ENCODE measurements at regions not wholly inside any gene's neighbourhood (a gene's known extent, or its start where the extent isn't known, plus 50 kb on each side); places are given as distances from the start of the nearest gene placed in this dataset.

GRCh38 chr5:109483395-109483971 lies 73.7 kb upstream of the PJA2 start:
- no peak for DNase-seq
- no peaks in the 10 kb centered on the region for H3K36me3 ChIP-seq
- intact Hi-C loops (cut with DNase I; ENCODE audit: low total_unique reads) (no loop called here), in situ Hi-C loops (cut with MboI; ENCODE audit: low pct_ligation_motif_present in 1 of 4, low pct_unique_long_range_greater_than_20kb in 1 of 4, low sequenced_read_pairs in 3 of 4) (no loop called here)
- WGBS, 2 donors (ENCODE audit: low coverage in 1 of 2), result 25 to 30% methylated on average over 2 of the region's 2 CpGs
- TF ChIP-seq CTCF (IDR thresholded peaks at IDR 0.05) (no peak), POLR2A (IDR thresholded peaks at IDR 0.05) (no peak), POLR2AphosphoS5 (IDR thresholded peaks at IDR 0.05) (no peak), EP300 (IDR thresholded peaks at IDR 0.05; ENCODE audit: low read depth) (no peak)
- H3K4me1 ChIP-seq, result peaks cover 9 to 27% (median 13%) of the 10 kb centered on the region in 4 donors
- H3K27ac ChIP-seq, result no peak overlapping the region
- no peaks in the 10 kb centered on the region for H3K27me3 ChIP-seq
- no peak overlapping the region for H3K4me3 ChIP-seq
- peaks cover 0 to 3% of the 10 kb centered on the region in 2 donors for H3K9me3 ChIP-seq

GRCh38 chr5:109482748-109483147 lies 73.0 kb upstream of the PJA2 start:
- Histone ChIP-seq H3K4me3 (no peak overlapping the region), H3K27me3 (no peaks in the 10 kb centered on the region), H3K27ac (no peak overlapping the region), H3K36me3 (no peaks in the 10 kb centered on the region), H3K9me3 (peaks cover 0 to 3% of the 10 kb centered on the region in 2 donors), H3K4me1 (peaks cover 9 to 27% (median 13%) of the 10 kb centered on the region in 4 donors)
- intact Hi-C loops (cut with DNase I; ENCODE audit: low total_unique reads) (no loop called here), in situ Hi-C loops (cut with MboI; ENCODE audit: low pct_ligation_motif_present in 1 of 4, low pct_unique_long_range_greater_than_20kb in 1 of 4, low sequenced_read_pairs in 3 of 4) (no loop called here)
- TF ChIP-seq POLR2AphosphoS5 (IDR thresholded peaks at IDR 0.05) (no peak), EP300 (IDR thresholded peaks at IDR 0.05; ENCODE audit: low read depth) (no peak), CTCF (IDR thresholded peaks at IDR 0.05) (no peak)
- 69 to 73% methylated on average over 3 to 5 of the region's 5 CpGs for WGBS, 2 donors (ENCODE audit: low coverage in 1 of 2)
- no peak for DNase-seq

GRCh38 chr5:109479260-109479860 lies 69.6 kb upstream of the PJA2 start:
- 95 to 96% methylated on average over 2 of the region's 2 CpGs for WGBS, 2 donors (ENCODE audit: low coverage in 1 of 2)
- in situ Hi-C loops (cut with MboI; ENCODE audit: low pct_ligation_motif_present in 1 of 4, low pct_unique_long_range_greater_than_20kb in 1 of 4, low sequenced_read_pairs in 3 of 4), result no loop called here
- TF ChIP-seq CTCF (IDR thresholded peaks at IDR 0.05) (peak; percentile 26 to 34 (median 31)), POLR2AphosphoS5 (IDR thresholded peaks at IDR 0.05) (no peak)

GRCh38 chr5:109478830-109479229 lies 69.1 kb upstream of the PJA2 start:
- in situ Hi-C loops (cut with MboI; ENCODE audit: low pct_ligation_motif_present in 1 of 4, low pct_unique_long_range_greater_than_20kb in 1 of 4, low sequenced_read_pairs in 3 of 4), result no loop called here
- TF ChIP-seq CTCF (IDR thresholded peaks at IDR 0.05) (no peak), POLR2AphosphoS5 (IDR thresholded peaks at IDR 0.05) (no peak), EP300 (IDR thresholded peaks at IDR 0.05; ENCODE audit: low read depth) (no peak), POLR2A (IDR thresholded peaks at IDR 0.05) (no peak)
- intact Hi-C loops (cut with DNase I; ENCODE audit: low total_unique reads), result no loop called here

More at GRCh38 chr5:109479260-109479860, 69.6 kb upstream of the PJA2 start:
- Histone ChIP-seq H3K4me3 (no peak overlapping the region), H3K4me1 (peaks cover 5 to 14% (median 9%) of the 10 kb centered on the region in 4 donors), H3K9me3 (peaks cover 0 to 3% of the 10 kb centered on the region in 2 donors), H3K36me3 (no peaks in the 10 kb centered on the region), H3K27me3 (no peaks in the 10 kb centered on the region), H3K27ac (no peak overlapping the region)
- intact Hi-C loops (cut with DNase I; ENCODE audit: low total_unique reads), result no loop called here
- no peak for DNase-seq

More at GRCh38 chr5:109478830-109479229, 69.1 kb upstream of the PJA2 start:
- Histone ChIP-seq H3K27me3 (no peaks in the 10 kb centered on the region), H3K36me3 (no peaks in the 10 kb centered on the region), H3K9me3 (peaks cover 0 to 3% of the 10 kb centered on the region in 2 donors), H3K27ac (no peak overlapping the region), H3K4me3 (no peak overlapping the region), H3K4me1 (peaks cover under 1 to 9% (median 5%) of the 10 kb centered on the region in 4 donors)
- DNase-seq, result no peak
